Gastrocnemius medialis (tissue), 4 donors: ENCODE measurements at regions not wholly inside any gene's neighbourhood (a gene's known extent, or its start where the extent isn't known, plus 50 kb on each side); places are given as distances from the start of the nearest gene placed in this dataset.

Experiments used
- ATAC-seq, 2 donors: fragments of 150-250 bp; one replicate each; pipeline ENCODE4 v1.9.1; 2016
- DNase-seq, 2 donors: peaks; one replicate each; pipeline ENCODE4 v3.0.0-alpha.2; 2019
- H3K27ac ChIP-seq, 4 donors: fragments of 200-600 bp; sonication (generic); 1 replicate in 1 of 4; 2 replicates in 3 of 4; pipeline ENCODE4 v1.5.1; 2016 to 2018; ENCODE audit warnings: mild to moderate bottlenecking in 2 of 4, moderate library complexity in 1 of 4
- H3K27me3 ChIP-seq, 3 donors: fragments of 200-600 bp; sonication (generic) in 2 of 3; 1 replicate in 1 of 3; 2 replicates in 2 of 3; pipeline versions ENCODE4 v1.5.1 to v1.6.0; 2016 to 2019; ENCODE audit warnings: mild to moderate bottlenecking in 1 of 3, moderate library complexity in 1 of 3
- H3K36me3 ChIP-seq, 2 donors: fragments of 200-600 bp; sonication (generic) in 1 of 2; one replicate each; pipeline ENCODE4 v1.5.1; 2017 to 2018
- H3K4me1 ChIP-seq, 2 donors: fragments of 200-600 bp; sonication (generic) in 1 of 2; one replicate each; pipeline ENCODE4 v1.5.1; 2016 to 2017; ENCODE audit warnings: mild to moderate bottlenecking in 2 of 2
- H3K4me3 ChIP-seq, 4 donors: fragments of 200-600 bp; sonication (generic) in 3 of 4; 1 replicate in 1 of 4; 2 replicates in 3 of 4; pipeline ENCODE4 v1.5.1; 2016 to 2019; ENCODE audit warnings: mild to moderate bottlenecking in 2 of 4
- H3K9me3 ChIP-seq, 3 donors: fragments of 200-600 bp; sonication (generic) in 2 of 3; 1 replicate in 1 of 3; 2 replicates in 2 of 3; pipeline ENCODE4 v1.5.1; 2016 to 2019
- POLR2A ChIP-seq, 2 donors: fragments of 450-650 bp; IDR thresholded peaks; one replicate each; pipeline ENCODE4 v1.6.1; 2017; ENCODE audit warnings: antibody characterized with exemption in 2 of 2, mild to moderate bottlenecking in 2 of 2, moderate library complexity in 2 of 2
- in situ Hi-C, 4 donors: fragments of 200-750 bp; cut with MboI; loops; one replicate each; pipeline versions ENCODE4 v1.15.0 to v1.8.0; 2017; ENCODE audit warnings: low sequenced_read_pairs in 4 of 4
- intact Hi-C: fragments of 100-400 bp; cut with DNase I; formaldehyde crosslinking; loops from one replicate; pipeline ENCODE4 v1.15.1; 2023; ENCODE audit warnings: low total_unique reads
- TF ChIP-seq, protein P1 (sequence below), 5 experiments: fragments of 450-650 bp in 3 of 5; fragments of 200-600 bp in 2 of 5; sonication (generic) in 2 of 5; IDR thresholded peaks in 4 of 5; conservative IDR thresholded peaks in 1 of 5; 1 replicate in 4 of 5; 2 replicates in 1 of 5; pipeline ENCODE4 v1.5.1; 2016 to 2019; ENCODE audit warnings: antibody characterized with exemption in 5 of 5, mild to moderate bottlenecking in 3 of 5, moderate library complexity in 3 of 5

DNA sequence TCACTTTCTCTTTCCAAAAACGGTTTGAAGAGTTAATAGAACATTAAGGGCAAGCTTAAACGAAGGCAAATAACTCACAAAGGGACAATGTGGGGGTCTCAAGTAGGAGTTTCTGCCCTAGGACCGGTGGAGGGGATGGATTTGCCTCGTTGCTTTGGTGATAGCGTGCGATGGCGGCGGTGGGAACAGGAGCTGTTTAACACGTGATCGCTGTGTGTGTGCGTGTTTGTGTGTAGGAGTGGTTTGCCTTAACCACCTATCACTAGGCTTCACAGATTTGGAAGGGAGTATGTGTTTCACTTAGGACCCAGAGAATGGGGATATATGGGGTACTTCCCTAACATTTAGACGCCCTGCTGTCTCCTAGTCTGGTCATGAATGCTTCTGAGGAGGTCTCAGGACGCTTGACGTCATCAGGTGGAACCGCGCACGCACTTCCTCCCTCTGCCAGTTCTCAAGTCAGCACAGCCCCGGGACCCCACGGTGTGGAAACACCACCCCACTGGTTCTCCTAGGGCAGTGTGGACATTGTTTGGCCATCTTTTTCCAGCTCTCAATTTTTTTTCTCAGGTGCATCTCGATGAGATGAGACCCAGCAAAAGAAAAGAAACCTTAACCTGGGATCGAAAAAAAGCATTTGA, 231.2 kb downstream of the ATP23 start:
- DNase-seq, result no peak
- Histone ChIP-seq H3K27ac (no peak overlapping the region), H3K27me3 (no peaks in the 10 kb centered on the region), H3K36me3 (no peaks in the 10 kb centered on the region), H3K9me3 (no peaks in the 10 kb centered on the region), H3K4me1 (peaks cover 0 to 4% of the 10 kb centered on the region in 2 donors), H3K4me3 (no peak overlapping the region)
- intact Hi-C loops, result no loop called here
- TF ChIP-seq POLR2A (IDR thresholded peaks at IDR 0.05), result no peak
- TF ChIP-seq, protein P1, sequence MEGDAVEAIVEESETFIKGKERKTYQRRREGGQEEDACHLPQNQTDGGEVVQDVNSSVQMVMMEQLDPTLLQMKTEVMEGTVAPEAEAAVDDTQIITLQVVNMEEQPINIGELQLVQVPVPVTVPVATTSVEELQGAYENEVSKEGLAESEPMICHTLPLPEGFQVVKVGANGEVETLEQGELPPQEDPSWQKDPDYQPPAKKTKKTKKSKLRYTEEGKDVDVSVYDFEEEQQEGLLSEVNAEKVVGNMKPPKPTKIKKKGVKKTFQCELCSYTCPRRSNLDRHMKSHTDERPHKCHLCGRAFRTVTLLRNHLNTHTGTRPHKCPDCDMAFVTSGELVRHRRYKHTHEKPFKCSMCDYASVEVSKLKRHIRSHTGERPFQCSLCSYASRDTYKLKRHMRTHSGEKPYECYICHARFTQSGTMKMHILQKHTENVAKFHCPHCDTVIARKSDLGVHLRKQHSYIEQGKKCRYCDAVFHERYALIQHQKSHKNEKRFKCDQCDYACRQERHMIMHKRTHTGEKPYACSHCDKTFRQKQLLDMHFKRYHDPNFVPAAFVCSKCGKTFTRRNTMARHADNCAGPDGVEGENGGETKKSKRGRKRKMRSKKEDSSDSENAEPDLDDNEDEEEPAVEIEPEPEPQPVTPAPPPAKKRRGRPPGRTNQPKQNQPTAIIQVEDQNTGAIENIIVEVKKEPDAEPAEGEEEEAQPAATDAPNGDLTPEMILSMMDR (IDR thresholded peaks at IDR 0.05 in 4 of 5, conservative IDR thresholded peaks at IDR 0.05 in 1 of 5), result no peak
- ATAC-seq, result no peak
- in situ Hi-C loops, result no loop called here

DNA sequence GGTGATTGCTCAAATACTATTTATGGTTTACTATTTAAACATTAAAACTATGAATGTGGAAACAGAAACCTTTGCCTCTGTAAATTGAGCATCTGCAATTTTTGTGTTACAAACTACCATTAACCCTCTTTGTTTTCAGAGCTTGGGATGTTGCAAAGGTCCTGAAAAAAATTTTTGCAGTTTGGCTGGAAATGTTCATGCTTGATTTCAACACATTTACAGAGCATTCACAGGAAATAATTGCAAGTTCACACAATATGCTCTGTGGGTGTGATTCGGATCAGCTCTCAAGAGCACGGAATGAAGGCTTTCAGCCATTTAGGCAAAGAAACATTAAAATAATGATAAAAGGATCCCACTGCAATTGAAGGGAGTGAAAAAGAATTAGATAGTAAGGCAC, 232.9 kb downstream of the ATP23 start:
- TF ChIP-seq, protein P1 (IDR thresholded peaks at IDR 0.05 in 4 of 5, conservative IDR thresholded peaks at IDR 0.05 in 1 of 5), result no peak
- TF ChIP-seq POLR2A (IDR thresholded peaks at IDR 0.05), result no peak
- no peak overlapping the region for H3K4me3 ChIP-seq
- H3K27me3 ChIP-seq, result no peaks in the 10 kb centered on the region
- ATAC-seq (no peak), DNase-seq (no peak)
- intact Hi-C loops, result no loop called here
- H3K9me3 ChIP-seq, result no peaks in the 10 kb centered on the region
- peaks cover 0 to 4% of the 10 kb centered on the region in 2 donors for H3K4me1 ChIP-seq
- no peaks in the 10 kb centered on the region for H3K36me3 ChIP-seq
- H3K27ac ChIP-seq, result no peak overlapping the region
- in situ Hi-C loops, result no loop called here

DNA sequence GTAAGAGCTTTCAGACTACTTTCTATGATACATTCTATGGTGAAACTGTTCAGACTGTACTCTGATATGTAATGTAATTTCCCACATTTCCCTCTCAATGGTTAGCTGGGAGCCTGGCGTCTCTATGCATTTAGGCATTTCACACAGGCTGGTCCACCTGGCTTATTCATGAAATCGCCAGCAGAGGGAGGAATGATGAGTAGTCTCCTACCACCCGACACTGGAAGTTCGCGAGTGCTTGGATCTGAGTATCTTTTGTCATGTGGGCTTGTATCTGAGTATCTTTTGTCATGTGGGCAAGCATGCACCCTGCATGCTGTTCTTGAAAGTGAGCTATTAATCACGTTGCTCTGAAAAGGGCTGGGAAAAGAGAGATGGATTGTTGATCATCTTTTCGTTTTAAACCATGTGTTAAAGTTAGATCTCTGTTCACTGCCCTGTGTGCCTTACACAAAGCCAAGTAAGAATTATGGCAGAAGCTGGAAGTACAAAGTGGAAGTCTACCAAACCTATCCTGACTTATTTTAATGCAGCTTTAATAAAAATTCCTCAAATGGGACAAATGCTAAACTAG, 235.0 kb downstream of the ATP23 start:
- Histone ChIP-seq H3K27me3 (no peaks in the 10 kb centered on the region), H3K4me3 (no peak overlapping the region), H3K27ac (no peak overlapping the region), H3K36me3 (no peaks in the 10 kb centered on the region), H3K4me1 (peaks cover 0 to 4% of the 10 kb centered on the region in 2 donors), H3K9me3 (no peaks in the 10 kb centered on the region)
- in situ Hi-C loops (no loop called here), intact Hi-C loops (no loop called here)
- ATAC-seq (peak in 1 of 2 donors; percentile 26), DNase-seq (peak in 1 of 2 donors; percentile 9)
- TF ChIP-seq, protein P1 (IDR thresholded peaks at IDR 0.05 in 4 of 5, conservative IDR thresholded peaks at IDR 0.05 in 1 of 5), result peak in 2 of 5 experiments; percentile 45 to 47
- no peak for TF ChIP-seq POLR2A (IDR thresholded peaks at IDR 0.05)

DNA sequence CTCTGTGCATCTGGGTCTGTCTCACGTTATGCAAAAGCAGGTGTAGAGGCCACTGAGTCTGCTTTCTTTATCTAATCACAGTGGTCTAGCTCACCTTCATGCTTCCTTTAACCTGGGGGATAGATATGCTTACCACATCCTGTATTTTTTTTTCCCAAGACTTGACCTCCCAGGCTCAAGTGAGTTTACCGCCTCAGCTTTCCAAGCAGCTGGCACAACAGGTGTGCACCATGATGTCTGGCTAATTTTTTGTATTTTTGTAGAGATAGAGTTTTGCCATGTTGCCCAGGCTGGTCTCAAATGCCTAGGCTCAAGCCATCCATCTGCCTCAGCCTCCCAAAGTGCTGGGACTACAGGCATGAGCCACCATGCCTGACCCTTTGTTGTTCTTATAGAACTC, 236.0 kb downstream of the ATP23 start:
- Histone ChIP-seq H3K4me1 (no peaks in the 10 kb centered on the region), H3K27me3 (no peaks in the 10 kb centered on the region), H3K9me3 (no peaks in the 10 kb centered on the region), H3K36me3 (no peaks in the 10 kb centered on the region), H3K4me3 (no peak overlapping the region), H3K27ac (no peak overlapping the region)
- TF ChIP-seq POLR2A (IDR thresholded peaks at IDR 0.05), result no peak
- in situ Hi-C loops (no loop called here), intact Hi-C loops (no loop called here)
- ATAC-seq (no peak), DNase-seq (no peak)

DNA sequence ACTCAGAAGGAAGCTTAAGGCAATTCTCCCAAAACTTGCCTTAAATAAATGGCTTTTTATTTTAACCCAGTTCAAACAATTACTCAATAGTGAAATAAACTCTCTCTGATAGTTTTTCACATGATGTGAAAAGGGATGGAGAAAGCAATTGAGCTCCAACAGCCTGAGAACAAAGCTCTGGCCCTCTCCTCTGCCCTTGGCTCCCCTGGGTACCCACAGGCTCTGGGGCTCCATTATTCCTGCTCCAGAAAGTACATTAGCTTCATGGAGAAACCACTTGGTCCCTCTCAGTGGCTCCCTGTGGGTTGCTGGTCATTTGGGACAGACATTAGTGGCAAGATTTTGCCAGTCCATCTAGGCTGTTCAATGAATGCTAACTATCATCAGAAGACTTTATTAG, 242.8 kb downstream of the ATP23 start:
- Histone ChIP-seq H3K9me3 (no peaks in the 10 kb centered on the region), H3K4me1 (no peaks in the 10 kb centered on the region), H3K27me3 (no peaks in the 10 kb centered on the region), H3K4me3 (no peak overlapping the region), H3K27ac (no peak overlapping the region), H3K36me3 (no peaks in the 10 kb centered on the region)
- DNase-seq (no peak), ATAC-seq (no peak)
- TF ChIP-seq, protein P1 (IDR thresholded peaks at IDR 0.05 in 4 of 5, conservative IDR thresholded peaks at IDR 0.05 in 1 of 5), result no peak
- TF ChIP-seq POLR2A (IDR thresholded peaks at IDR 0.05), result no peak
- in situ Hi-C loops (no loop called here), intact Hi-C loops (no loop called here)
